Activated CD4-positive, alpha-beta T cell treated with anti-CD3 and anti-CD28 coated beads, Interleukin-2, Interleukin-6, amounts not matched to agents 100 ng/mL and 50 ng/mL, durations not matched to agents 16 hours and 8 hours (primary cell): ENCODE measurements at regions not wholly inside any gene's neighbourhood (a gene's known extent, or its start where the extent isn't known, plus 50 kb on each side); places are given as distances from the start of the nearest gene placed in this dataset.

ENCODE experiments used
- DNase-seq: peaks from one replicate; pipeline ENCODE4 v3.0.0-alpha.2; 2020

DNA sequence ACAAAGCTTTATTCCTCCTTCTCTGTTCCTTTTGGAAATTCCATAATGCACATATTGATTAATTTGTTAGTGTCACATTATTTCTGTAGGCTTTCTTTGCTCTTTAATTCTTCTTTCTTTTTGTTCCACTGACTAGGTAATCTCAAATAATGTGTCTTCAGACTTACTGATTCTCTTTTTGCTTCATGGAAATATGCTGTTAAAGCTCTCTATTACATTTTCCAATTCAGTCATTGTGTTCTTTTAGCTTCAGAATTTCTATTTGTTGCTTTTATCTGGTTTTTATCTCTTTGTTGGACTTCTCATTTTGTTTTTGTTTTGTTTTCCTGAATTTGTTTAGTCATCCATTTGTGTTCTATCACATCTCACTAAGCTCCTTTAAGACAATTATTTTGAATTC is 147.0 kb upstream of the EOMES start:
- no peak for DNase-seq

- no peak for DNase-seq
These were observed 155.2 kb upstream of the EOMES start for GRCh38 chr3:27877061-27878013.

DNA sequence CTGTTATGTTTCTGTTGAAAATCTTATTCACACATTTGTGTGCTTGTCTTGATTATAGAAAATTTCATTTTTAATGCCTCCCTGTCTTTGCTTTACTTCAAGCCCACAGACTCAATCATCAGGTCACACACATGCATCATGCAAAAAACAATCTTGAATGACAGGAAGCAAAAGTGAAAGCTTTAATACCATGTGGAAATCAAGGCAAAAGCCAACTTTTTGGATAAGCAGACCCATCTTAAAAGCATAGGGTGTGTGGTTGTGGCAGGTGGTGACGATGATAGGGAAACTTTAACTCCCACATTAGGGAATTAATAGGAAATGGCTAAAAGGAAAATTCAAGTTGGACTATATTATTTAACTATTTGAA is 155.9 kb upstream of the EOMES start:
- no peak for DNase-seq

GRCh38 chr3:27880969-27881892 is 159.1 kb upstream of the EOMES start:
- peak; percentile 17 for DNase-seq

DNA sequence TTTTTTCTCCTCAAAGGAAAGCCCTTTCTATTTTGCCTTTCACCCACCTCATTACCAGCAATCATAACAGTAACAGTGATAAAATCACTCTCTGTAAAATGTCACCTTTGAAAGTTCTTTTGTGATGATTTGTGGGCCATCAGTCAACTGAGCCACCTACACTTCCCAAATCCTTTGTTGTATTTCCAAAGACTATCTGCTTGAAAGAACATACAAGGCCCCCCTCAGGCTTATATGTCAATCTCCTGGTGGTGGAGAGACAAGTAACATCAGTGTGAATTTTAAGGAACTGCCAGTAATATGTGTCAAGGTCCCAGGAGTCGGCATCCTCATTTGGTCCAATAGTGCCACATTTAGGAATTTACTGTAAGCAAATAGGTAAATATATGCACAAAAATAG is 161.1 kb upstream of the EOMES start:
- DNase-seq, result no peak

DNA sequence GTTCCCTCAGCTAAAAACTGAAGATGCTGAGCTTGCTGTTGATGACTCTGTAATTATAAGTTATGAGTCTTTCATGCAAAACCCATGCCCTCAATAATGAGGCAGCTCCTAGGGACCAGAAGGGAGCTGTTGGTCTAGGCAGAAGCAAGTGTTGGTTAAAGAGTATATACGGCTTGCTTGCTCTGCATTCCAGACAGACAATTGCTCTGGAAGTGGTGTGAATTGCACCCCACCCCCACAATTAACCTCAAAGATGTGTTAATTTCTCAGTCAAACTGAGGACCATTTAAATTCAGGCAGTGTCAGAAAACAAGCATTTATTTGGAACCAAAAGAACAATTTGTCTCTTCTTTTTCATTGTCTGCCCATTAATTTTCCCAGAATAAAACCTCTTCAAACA is 163.5 kb upstream of the EOMES start:
- DNase-seq, result no peak

GRCh38 chr3:27888562-27888961 is 166.4 kb upstream of the EOMES start:
- DNase-seq, result no peak

DNA sequence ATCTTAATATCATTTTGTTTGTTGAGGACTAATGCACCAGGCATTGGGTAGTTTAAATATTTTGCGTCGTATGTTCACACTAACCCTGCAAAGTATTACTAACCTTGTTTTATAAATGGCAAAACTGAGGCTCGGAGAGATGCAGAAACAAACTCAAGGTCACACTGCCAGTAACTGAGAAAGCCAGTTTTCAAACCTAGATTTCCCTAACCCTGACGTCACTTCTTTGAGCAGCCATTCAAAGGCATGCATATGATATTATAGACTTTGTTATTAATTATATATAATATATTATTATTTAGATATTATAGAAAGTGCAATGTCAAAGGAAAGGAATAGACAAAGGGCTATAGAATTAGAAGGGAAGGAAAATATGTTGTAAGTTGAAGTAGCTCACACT is 167.6 kb upstream of the EOMES start:
- DNase-seq, result no peak

DNA sequence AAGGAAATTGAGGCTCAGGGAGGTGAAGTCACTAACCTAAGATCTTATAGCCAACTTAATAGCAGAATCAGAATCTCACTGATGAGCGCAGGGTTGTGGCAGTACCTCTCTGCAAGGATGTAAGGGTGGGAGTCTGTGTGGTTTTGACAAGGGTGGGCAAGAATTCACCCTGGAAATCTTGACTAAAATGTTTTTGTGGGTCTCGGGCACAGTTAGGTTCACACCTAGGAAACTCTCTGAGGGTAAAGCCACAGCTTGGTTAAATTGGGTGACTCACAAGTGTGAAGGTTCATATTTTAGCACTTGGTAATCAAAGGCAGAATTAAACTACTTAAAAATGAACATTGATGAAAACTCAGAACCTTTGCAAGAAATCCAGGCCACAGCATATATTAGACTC is 178.2 kb upstream of the EOMES start:
- DNase-seq, result peak; percentile 50

DNA sequence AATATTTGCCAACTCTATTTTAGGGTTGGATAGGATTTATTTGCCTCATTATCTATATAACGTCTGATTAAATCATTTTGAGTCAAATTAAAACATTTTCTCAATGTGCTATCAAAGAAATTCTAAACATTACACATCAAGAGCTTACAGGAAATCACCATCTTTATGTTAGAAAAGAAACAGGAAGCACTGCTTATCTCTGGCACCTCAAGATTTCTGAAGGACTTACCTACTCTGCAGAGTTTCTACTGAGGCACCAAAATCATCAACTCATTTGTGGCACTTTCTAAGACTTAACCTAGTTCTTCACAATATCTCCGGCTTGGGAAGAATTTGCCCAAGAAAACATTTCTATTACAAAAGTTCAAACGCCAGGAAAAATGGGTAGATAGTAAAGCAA is 181.3 kb upstream of the EOMES start:
- DNase-seq, result no peak

GRCh38 chr3:27905625-27906024 is 183.5 kb upstream of the EOMES start:
- peak; percentile 52 for DNase-seq

- no peak for DNase-seq
These were observed 185.0 kb upstream of the EOMES start for GRCh38 chr3:27907148-27907547.

DNA sequence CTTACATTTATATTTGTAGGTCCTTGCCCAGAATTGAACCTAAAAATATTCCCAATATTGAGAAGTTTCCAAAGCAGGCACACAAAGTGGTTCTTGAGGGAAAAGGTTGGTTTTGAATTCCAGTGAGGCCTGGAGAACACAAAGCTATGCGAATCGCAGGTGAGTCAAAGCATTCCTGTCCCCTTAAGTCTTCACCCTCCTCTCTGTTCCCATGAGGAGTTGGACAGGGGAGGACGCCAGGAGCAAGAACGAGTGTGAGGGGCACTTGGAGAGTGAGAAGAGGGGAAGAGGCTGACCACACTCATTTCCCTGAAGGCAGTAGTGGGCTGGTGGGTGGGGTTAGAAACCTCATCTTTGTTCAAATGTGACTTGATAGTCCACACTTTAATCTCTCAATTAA is 185.8 kb upstream of the EOMES start:
- no peak for DNase-seq

- no peak for DNase-seq
These were observed 188.3 kb upstream of the EOMES start for GRCh38 chr3:27910456-27910855.

GRCh38 chr3:27914199-27914598 is 192.1 kb upstream of the EOMES start:
- no peak for DNase-seq

GRCh38 chr3:27923349-27924068 is 201.4 kb upstream of the EOMES start:
- peak; percentile 46 for DNase-seq

DNA sequence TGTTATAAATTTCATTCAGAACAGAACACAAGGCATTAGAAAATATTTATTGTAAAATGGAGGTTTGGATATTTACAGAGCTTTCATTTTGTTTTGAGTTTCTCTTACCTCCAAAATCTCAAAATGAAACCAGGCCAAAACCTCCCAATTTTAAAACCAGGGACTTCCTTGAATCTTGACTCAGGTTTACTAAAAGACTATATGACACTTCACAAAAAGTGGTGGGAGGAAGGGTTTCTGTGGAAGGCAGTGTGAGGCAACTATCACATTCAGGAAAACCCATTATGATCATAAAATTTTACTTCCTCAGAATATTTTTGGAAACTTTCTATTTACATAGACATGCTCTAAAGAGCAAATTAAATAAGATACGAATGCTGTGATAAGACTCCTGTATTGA is 205.8 kb upstream of the EOMES start:
- DNase-seq, result peak; percentile 58

DNA sequence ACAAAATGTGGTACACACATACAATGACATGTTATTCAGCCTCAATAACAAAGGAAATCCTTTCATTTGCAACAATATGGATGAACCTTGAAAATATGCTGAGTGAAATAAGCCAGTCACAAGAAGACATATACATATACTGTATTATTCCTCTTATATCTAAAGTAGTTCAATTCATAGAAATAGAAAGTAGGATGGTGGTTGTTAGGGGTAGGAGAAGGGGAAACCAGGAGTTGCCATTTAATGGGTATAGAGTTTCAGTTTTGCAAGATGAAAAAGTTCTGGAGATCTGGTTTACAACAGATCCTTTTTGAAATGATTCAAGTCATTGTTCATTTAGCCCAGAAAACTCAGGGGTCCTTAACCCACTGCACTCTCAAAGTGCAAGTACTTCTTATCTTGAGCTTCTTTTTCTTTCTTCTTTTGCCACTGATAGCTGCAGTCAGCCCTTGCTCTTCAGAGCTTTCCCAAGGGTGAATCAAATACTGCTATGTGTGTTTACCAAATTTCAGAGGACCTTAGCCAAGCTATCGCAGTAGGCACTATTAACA is 208.0 kb upstream of the EOMES start:
- DNase-seq, result no peak

GRCh38 chr3:27935492-27935891 is 213.4 kb upstream of the EOMES start:
- no peak for DNase-seq

- no peak for DNase-seq
These were observed 217.4 kb upstream of the EOMES start for GRCh38 chr3:27939521-27939920.

DNA sequence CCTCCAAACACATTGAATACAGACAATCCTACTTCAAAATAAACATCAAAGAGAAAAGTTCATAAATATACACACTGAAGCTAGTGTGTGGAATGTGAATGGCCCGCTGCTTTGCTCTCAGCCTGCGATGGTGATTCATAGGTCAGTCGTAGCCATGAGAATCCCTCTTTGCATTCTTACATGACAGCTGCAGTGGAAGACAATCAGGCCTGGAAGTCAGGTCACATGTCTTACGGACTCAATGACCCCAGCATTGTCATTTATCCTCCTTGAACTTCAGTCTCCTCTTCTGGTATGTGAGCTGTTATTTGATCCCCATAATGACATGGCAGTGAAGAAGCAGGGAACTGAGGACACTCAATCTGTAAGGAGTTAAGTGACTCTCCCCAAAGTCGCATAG is 217.8 kb upstream of the EOMES start:
- no peak for DNase-seq

DNA sequence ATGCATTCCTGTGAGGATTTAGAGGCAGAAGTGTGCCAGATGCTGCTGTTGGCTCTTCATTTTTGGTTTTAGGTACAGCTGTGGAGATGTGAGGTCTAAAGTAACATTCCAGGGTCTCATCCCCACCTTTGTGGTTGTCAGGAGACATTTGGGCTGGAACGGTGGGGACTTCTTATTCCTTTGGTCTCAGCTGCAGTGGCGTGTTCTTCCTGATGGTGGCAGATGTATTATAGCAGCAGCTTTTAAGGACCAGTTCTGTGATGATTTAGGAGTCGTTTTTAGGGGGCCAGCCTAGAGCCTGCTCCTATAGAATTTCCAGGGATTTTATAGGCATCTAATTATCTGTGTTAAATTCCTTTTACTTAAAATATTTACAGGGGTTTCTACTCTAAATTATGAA is 221.0 kb upstream of the EOMES start:
- no peak for DNase-seq

DNA sequence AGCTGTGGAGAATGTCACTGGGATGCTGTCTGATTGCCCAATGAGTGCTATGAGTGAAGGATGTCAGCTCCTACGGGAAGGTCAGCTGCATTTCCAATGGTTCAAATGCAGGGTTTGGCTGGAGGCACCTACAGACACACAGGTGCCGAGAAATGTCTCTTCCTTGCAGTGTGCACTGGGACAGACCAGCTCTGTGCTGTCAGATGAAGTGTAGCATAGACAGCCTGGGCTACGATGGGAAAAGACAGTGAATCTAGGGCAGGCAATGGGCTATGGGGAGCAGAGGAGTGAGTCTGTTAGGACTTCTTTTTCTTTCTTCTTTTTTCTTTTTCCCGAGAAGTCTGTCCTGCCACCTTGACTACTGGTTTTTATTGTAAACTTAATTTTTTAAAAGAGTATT is 223.1 kb upstream of the EOMES start:
- DNase-seq, result no peak
